HG03575 (cell line): ENCODE measurements at regions not wholly inside any gene's neighbourhood (a gene's known extent, or its start where the extent isn't known, plus 50 kb on each side); places are given as distances from the start of the nearest gene placed in this dataset.

Source experiments
- ATAC-seq: cut with Tn5 transposase; IDR thresholded peaks from one replicate; pipeline ENCODE4 v1.9.1; 2021; ENCODE audit not compliant: unreplicated experiment, insufficient number of reproducible peaks, low FRiP score; ENCODE audit errors: extremely low read depth

- no peak for ATAC-seq
Observed at GRCh38 chr2:18349421-18349820, 211.0 kb downstream of the RDH14 start.

DNA sequence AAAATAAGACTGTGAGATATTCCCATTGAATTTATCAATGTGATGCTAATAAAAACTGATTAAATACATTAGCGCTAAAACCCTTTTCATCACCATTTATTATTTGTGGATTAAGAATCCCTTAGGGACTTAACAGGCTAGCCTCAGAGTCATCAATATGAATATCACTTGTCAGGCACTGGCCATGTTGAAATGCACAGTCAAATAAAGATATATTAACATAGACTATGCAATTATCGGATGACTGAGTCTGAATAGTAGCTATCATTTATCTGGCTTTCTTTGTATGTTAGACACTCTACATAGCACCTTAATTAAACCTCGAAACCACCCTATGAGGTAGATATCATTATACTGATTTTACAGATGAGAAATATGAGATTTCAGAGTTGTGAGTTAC lies 213.6 kb downstream of the RDH14 start:
- ATAC-seq, result no peak

DNA sequence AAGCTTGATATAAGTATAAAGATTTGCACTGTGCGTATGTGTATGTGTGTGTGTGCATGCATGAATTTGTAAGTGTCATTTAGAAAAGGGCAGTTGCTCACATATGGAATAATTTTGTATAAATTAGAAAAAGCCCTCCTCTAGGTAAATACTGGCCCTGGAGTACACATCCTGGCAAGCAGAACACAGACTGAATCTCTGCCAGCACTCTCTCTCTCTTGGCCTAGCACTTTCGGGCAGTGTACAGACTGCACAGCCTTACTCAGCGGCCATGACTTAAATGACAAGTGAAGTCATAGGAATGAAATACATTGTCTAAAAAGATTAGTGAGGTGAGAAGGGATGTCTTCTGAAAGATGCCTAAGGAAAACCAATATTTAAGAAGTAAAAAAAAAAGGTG lies 214.1 kb downstream of the RDH14 start:
- ATAC-seq, result no peak

DNA sequence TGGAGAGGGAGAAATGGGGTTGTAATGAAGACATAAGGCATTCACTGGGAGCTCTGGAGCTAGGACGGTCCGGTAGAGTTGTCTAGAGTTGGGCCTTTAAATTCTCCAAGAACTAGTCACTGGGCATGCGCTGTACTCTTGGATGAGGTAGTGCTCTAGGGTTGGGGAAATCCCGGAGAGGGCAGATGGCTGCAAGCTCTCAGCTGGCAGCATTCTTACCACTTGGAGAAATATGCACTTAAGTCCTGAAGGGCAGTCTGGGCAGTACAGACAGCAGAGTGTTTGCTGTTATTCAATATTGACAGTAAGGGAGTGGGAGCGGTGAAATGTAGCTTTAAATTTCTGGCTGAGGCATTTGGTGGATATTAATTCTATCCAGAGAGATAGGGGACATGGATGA lies 214.6 kb downstream of the RDH14 start:
- no peak for ATAC-seq

DNA sequence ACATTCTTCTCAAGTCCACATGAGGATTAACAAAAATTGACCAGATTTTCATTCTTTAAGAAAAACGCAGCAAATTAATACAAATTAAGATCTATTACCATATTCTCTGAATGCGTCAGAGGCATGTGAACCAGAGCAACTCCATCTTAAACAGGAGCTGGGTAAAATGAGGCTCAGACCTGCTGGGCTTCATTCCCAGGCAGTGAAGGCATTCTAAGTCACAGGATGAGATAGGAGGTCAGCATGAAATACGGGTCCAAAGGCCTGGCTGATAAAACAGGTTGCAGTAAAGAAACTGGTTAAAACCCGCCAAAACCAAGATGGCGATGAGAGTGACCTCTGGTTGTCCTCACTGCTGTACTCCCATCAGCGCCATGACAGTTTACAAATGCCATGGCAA lies 217.6 kb downstream of the RDH14 start:
- no peak for ATAC-seq

- ATAC-seq, result no peak
Observed at GRCh38 chr2:18339326-18339725, 221.1 kb downstream of the RDH14 start.

GRCh38 chr2:18336975-18337374 lies 223.5 kb downstream of the RDH14 start:
- no peak for ATAC-seq

- no peak for ATAC-seq
Observed at GRCh38 chr2:18332477-18332876, 228.0 kb downstream of the RDH14 start.

DNA sequence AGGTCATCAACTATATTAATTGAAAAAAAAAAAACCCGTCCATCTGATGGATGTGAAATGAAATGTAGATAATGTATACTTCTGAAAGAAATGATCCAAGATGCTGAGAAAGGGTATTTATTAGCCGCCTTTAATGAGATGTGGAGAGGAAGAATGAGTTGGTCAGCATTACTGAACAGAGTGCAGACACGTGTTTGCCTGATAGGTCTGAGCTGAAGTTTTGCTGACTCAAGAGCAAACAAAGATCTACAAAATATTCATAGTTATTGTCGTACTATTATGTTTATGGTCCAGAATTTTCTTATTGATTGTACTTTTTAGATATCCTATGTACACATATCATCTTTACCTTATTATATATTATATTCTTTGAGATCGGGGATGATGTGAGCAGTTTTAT lies 235.3 kb downstream of the RDH14 start:
- no peak for ATAC-seq

DNA sequence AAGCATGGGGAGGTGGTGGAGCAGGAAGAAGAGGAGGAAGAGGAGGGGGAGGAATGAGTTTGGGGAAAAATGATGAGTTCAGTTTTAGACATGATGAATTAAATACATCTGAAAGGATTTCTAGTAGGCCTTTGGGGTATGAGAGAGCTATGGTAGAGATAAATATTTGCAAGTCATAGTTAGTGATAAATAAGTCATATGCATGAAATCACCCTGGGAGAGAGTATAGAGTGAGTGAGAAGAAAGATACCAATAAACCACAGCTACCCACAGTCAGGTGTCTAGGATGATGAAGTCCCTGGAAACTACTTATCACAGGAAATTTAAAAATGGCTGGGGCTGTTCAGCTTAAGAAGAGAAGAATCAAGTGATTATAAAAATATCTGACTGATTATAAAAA lies 240.5 kb downstream of the RDH14 start:
- ATAC-seq, result no peak

- ATAC-seq, result no peak
Observed at GRCh38 chr2:18317017-18317416, 243.4 kb downstream of the RDH14 start.

- ATAC-seq, result no peak
Observed at GRCh38 chr2:18312818-18313217, 247.6 kb downstream of the RDH14 start.

DNA sequence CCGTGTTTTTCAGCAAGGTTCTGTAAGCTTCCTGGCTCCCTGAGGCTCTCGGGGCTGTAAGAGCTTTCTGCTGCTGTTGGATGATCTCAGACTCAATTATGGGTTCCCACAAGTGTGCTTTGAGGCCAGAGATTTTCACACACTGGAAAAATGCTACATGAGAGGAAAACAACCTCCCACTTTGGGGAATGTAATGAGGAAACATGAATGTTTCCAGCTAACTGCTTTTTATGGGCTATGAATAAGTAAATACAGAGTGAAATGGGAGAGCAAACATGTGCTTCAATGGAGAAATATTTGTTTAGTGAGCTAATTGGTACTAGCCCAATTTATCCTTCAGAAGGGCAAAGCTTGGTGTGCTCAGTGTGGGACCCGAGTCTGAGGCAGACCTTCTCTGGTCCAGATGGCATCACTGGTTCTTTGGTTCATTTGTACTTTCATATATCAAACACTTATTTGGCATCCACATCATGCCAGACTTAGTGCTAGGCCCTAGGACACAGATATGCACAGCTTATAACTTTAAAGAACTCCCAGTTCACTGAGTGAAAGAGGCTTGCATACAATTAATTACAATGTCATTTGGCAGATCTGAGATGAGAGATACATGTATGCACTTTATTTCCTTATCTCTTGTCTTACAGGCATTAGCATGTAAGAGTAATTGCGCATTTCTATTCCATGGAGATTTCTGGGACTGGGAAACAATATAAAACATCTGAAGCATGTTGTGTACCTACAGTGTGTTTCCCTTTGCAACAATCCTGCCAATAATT lies 248.8 kb downstream of the RDH14 start:
- no peak for ATAC-seq

GRCh38 chr2:18309627-18310026 lies 250.8 kb downstream of the RDH14 start:
- ATAC-seq, result no peak

DNA sequence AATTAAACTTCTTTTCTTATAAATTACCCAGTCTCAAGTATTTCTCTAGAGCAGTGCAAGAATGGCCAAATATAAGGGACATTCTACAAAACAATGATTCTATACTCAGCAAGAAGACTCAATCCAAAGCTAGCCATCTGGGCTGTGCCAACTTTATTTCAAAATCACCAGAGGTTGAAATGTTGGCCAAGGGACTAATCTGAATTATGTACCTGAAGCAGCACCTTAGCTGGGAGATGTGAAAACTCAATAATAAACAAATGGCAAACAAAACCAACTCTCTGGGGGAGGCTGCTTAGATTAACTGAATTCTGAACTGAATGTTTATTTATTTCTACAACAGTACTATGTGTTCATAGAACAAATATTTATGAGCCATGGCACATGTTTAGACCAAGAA lies 251.3 kb downstream of the RDH14 start:
- no peak for ATAC-seq

- no peak for ATAC-seq
Observed at GRCh38 chr2:18304849-18305248, 255.6 kb downstream of the RDH14 start.

DNA sequence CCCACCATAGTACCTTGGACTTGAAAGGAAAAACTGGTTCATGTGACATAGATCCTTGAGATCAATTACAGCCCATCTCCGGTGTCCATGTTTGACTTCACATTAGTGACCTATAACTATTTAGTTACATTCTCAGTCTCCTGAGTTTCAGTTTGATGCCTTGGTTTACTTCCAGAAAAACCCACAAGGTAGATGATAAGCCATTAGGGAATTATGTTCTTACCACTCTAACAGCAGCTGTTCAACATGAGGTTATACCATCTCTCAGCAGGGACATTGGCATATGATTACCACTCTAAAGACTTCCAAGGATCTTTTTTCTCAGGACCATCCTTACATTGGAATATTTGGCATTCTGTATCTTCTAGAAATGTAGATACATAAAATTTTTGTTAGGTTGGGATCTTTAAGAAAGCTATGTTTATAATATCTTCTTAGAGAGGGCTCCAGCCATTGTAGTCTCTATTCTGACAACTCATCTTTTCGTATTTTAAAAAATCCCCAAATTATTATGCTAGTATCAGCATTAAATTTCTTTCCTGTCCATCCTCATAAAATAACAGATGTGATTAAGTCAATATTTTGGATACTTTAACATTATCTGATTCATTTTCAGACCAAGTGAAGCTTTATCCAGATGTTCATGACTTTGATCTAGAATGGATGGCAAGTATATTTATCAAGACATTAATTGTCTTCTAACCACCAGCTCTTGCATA lies 258.9 kb downstream of the RDH14 start:
- no peak for ATAC-seq

DNA sequence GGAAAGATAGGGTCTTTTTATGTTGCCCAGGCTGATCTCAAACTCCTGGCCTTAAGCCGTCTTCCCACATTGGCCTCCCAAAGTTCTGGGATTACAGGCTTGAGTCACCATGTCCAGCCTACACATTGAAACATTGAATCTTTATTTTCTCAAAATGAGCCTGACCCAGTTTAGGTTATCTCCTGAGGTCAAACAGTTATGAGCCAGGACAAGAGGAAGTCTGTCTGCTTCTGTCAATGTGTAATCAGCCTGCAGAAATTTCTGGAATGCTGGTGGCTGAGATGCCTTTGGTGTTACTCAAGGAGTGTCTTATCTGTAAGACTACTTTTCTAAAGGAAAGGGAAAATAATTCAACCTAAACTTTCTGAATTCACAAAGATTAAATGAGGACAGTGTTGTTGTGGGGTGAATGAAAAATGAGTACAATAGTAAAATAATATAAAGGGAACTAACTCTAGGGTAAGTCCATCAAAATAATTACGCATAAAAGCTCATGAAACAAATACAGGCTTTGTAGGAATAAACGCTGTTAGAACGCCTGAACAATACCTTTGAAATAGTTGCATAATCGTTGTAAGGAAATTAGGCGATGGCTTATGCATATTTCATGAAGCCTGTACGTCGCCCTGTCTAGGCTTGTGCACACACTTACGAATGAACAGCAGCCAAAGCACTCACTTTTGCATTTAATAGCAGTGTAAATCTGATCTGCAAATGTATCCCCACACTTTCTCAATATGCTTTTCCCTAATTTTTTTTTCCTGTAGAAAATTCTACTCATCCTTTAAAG lies 260.8 kb downstream of the RDH14 start:
- no peak for ATAC-seq

- no peak for ATAC-seq
Observed at GRCh38 chr2:18297534-18298058, 262.9 kb downstream of the RDH14 start.

DNA sequence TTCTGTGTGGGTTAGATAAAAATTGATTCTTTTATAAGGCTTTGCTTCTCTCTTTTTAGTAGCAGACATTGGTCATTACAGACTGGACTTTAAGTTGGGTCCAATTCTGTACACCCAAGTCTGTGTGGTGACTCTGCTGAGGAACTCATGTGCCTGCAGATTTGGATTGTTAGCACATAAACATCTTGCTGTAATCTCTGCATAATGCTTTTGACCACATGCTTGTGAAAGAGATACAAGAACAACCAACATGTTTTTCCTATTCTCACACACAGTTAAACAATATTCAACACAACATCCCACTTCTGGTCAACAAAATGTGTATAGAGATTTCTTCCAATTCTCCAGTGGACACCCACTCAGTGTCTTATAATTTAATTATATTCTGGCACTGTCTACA lies 270.1 kb downstream of the RDH14 start:
- no peak for ATAC-seq
